Islet precursor cell (in vitro differentiated cells): ENCODE measurements at regions not wholly inside any gene's neighbourhood (a gene's known extent, or its start where the extent isn't known, plus 50 kb on each side); places are given as distances from the start of the nearest gene placed in this dataset.

Experiments
- DNase-seq: peaks from one replicate; pipeline ENCODE4 v3.0.0-alpha.2; 2018

- DNase-seq: no peak
These were observed 1074.3 kb downstream of the TTLL7 start for GRCh38 chr1:82924666-82925065.

- DNase-seq: no peak
These were observed 1075.0 kb downstream of the TTLL7 start for GRCh38 chr1:82923931-82924330.

- no peak for DNase-seq
These were observed 1077.2 kb downstream of the TTLL7 start for GRCh38 chr1:82921759-82922158.

- DNase-seq: no peak
These were observed 1078.3 kb downstream of the TTLL7 start for GRCh38 chr1:82920418-82921248.

GRCh38 chr1:82919837-82920236, 1079.1 kb downstream of the TTLL7 start:
- no peak for DNase-seq

GRCh38 chr1:82907313-82907712, 1091.6 kb downstream of the TTLL7 start:
- DNase-seq: no peak

GRCh38 chr1:82903626-82904025, 1095.3 kb downstream of the TTLL7 start:
- DNase-seq: no peak

- DNase-seq: no peak
These were observed 1097.4 kb downstream of the TTLL7 start for GRCh38 chr1:82901561-82901960.

GRCh38 chr1:82901118-82901517, 1097.8 kb downstream of the TTLL7 start:
- no peak for DNase-seq

GRCh38 chr1:82899017-82899416, 1098.3 kb downstream of the ADGRL2 start:
- DNase-seq: no peak

GRCh38 chr1:82897549-82897948, 1096.8 kb downstream of the ADGRL2 start:
- no peak for DNase-seq

- no peak for DNase-seq
These were observed 1095.3 kb downstream of the ADGRL2 start for GRCh38 chr1:82896036-82896435.

- DNase-seq: no peak
These were observed 1093.9 kb downstream of the ADGRL2 start for GRCh38 chr1:82894635-82895034.

GRCh38 chr1:82893712-82894470, 1093.2 kb downstream of the ADGRL2 start:
- no peak for DNase-seq

- DNase-seq: no peak
These were observed 1079.8 kb downstream of the ADGRL2 start for GRCh38 chr1:82880506-82880905.

- DNase-seq: no peak
These were observed 1079.1 kb downstream of the ADGRL2 start for GRCh38 chr1:82879701-82880305.

GRCh38 chr1:82875170-82875569, 1074.4 kb downstream of the ADGRL2 start:
- DNase-seq: no peak

GRCh38 chr1:82874041-82874440, 1073.3 kb downstream of the ADGRL2 start:
- no peak for DNase-seq

- DNase-seq: no peak
These were observed 1069.6 kb downstream of the ADGRL2 start for GRCh38 chr1:82870332-82870731.

- no peak for DNase-seq
These were observed 1067.0 kb downstream of the ADGRL2 start for GRCh38 chr1:82867781-82868180.

GRCh38 chr1:82861749-82862148, 1061.0 kb downstream of the ADGRL2 start:
- no peak for DNase-seq

GRCh38 chr1:82858031-82858430, 1057.3 kb downstream of the ADGRL2 start:
- no peak for DNase-seq

GRCh38 chr1:82849460-82849859, 1048.7 kb downstream of the ADGRL2 start:
- no peak for DNase-seq

- no peak for DNase-seq
These were observed 1047.3 kb downstream of the ADGRL2 start for GRCh38 chr1:82848043-82848442.
